Hematopoietic multipotent progenitor cell treated with erythropoietin and hydrocortisone succinate and interleukin-3 and kit ligand, for 4 days (in vitro differentiated cells): ENCODE measurements at regions not wholly inside any gene's neighbourhood (a gene's known extent, or its start where the extent isn't known, plus 50 kb on each side); places are given as distances from the start of the nearest gene placed in this dataset.
A peak's percentile ranks its signal among the peaks of the same experiment; 100 is the strongest.

ENCODE experiments used
- DNase-seq: peaks from one replicate; pipeline ENCODE4 v3.0.0-alpha.2; 2015

DNA sequence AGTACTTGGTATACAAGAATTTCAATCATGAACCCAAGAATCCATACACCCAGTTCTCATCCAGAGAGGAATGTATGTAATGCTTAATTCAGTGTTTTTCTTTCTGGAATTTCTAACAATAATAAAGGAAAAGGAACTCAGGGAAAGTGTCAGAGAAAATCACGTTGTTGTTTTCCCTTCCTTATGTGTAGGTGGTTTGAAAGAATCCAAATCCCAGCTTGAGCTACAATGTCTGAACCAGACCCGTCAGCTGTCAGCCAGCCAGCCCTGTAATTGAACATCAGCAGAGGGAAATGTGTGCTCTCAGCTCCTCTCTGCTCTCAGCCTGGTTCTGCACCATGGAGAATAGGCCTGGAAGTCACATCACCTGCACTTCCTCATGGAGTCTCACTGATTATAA, 126.5 kb downstream of the TMEM30B start:
- no peak for DNase-seq

GRCh38 chr14:61153914-61154545, 127.1 kb downstream of the TMEM30B start:
- no peak for DNase-seq

GRCh38 chr14:61153431-61153830, 127.7 kb downstream of the TMEM30B start:
- no peak for DNase-seq

DNA sequence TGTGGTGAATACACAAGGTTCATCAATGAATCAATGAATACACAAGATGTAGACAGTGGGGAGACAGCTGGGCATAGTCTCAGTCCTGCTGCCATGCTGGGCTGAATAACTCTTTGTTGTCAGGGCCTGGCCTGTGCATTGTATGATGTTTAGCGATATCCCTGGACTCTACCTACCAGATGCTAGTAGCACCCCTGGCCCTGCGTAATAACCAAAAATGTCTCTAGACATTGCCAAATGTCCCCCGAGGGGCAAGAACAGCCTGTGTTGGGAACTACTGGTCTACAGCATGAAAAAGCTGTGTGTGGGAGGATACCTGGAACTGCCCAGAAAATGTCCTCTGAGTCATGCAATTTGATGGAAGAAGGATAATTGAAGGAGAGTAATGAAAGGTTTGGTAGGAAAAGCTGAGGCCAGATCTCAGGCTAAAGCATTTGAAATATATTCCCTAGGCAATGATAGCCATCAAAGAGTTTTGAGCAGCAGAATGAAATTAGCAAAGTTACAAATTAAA, 128.2 kb downstream of the TMEM30B start:
- DNase-seq = no peak

DNA sequence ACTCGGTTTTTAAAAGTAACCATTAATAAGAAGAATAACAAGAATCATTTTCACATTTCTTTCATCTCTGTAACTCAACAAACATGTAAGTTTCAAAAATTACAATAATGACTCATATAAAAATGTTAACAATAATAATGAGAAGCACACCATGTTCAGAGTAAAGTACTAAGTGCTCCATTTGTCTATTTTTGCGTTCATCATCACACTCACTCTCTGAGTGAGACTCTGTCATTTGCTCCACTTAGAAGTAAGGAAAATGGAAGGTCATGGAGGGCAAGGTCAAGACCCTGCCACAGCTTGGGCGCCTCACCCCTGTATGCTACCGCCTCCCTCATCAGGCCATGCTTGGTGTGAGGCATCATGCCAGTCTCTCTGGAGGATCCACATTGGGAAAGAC, 129.9 kb downstream of the TMEM30B start:
- DNase-seq = no peak

DNA sequence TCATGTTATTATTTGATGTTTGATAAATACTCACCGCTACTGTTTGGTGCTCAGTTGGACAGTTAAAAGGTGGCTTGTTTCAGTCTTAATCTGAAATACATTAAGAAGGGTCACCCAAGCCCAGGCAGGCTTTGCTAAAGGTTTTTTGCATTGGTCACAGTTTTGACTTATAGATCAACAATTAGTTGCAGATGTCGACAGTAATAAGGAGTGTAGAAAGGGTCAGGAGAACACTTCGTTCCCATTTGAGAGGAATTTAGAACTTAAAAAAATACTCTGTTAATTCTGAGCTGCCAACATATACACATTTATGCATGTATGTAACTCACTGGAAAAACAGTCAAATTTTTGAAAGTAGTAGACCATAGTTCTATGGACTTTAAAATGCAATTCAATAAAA, 130.3 kb downstream of the TMEM30B start:
- no peak for DNase-seq

DNA sequence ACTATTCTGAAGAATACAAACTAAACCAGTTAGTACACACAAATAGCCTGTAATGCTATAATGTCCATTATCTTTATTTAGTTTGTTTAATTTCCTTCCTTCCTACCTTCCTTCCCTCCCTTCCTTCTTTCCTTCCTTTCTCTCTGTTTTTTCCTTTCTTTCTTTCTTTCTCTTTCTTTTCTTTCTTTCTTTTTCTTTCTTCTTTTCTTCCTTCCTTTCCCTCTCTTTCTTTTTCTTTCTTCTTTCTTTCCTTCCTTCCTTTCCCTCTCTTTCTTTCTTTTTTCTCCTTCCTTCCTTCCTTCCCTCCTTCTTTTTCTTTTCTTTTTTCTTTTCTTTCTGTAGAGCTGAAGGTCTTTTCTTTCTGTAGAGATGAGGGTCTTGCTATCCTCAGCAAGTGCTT, 131.2 kb downstream of the TMEM30B start:
- DNase-seq = no peak

- DNase-seq = no peak
Observed at GRCh38 chr14:61148742-61149350, 132.3 kb downstream of the TMEM30B start.

DNA sequence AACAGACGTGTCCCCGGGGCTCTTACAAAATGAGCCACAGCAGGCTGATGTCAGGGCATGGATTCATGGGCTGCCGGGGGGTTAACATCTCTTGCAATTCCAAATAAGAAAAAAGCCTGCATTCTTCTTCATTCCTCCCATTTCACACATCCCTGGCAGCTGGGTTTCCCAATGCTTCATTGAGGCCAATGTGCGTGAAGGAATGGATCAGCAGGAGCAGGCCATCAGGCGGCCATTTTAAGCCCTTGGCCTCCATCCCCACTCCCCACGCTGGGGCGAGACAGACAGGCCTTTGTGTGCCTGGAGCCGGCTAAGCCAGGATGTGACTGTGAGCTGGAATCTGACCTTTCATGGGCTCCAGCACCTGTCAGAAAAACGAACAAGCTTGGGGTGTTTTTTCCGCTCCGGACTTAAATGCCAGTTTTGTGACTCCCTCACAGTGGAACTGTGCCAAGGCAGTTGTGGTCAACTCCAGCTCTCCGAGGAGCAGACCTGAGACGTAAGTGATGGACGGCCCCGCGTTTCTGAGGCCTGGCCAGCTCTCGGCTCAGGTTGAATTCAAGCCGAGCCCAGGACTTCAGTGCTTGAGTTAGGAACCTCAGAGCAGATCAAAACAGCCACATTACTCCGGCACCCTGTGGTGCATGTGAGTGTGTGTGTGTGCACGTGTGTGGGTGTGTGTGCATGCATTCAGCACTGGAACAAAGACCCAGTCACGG, 133.1 kb downstream of the TMEM30B start:
- DNase-seq = no peak

- no peak for DNase-seq
Observed at GRCh38 chr14:61147381-61147821, 133.7 kb downstream of the TMEM30B start.

DNA sequence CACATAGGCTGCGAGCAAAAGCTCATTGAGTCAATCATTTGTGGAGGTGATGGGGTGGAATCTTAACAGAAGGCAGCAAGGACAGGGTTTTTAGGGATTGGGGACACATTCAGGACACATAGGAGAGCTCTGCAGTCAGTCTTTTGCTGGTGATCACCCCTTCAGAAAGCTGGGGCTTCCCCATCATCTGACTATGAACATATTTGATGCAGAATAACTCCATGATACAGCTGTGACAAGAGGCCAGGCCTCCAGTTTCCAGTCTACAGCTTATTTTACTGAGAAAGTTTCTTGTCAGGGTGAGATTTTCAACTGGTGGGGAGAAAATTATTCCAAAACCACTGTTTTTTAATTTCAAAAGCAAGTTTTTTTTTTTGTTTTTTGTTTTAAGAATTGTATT, 134.2 kb downstream of the TMEM30B start:
- DNase-seq = no peak

DNA sequence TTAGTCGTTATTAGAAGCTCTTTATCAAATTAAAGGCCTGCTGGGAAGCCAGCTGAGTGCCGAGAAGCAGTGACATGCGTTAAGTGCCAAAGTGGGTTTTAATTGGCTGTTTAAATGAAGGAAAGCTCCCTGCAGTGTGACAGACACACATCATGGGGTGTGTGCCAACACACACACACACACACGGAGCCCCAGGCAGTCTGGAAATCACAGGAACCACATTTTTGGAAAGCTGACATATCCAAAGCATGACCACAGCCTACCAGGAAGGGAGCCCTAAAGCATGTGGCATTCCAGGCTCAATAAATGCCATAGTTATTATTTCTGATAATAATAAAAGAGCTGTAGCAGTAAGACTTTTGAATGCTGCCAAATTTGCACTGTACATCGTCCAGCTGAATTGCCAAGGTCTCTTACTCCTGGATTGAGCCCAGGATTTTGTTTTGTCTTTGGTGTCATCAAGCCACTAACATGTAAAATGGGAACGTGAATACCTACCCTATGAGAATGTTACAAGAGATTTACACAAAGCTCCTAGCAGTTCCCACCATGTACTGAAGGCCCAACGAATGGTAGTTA, 135.1 kb downstream of the TMEM30B start:
- no peak for DNase-seq

- no peak for DNase-seq
Observed at GRCh38 chr14:61145034-61145902, 135.9 kb downstream of the TMEM30B start.

GRCh38 chr14:61144117-61145033, 136.8 kb downstream of the TMEM30B start:
- DNase-seq = peak; percentile 4

DNA sequence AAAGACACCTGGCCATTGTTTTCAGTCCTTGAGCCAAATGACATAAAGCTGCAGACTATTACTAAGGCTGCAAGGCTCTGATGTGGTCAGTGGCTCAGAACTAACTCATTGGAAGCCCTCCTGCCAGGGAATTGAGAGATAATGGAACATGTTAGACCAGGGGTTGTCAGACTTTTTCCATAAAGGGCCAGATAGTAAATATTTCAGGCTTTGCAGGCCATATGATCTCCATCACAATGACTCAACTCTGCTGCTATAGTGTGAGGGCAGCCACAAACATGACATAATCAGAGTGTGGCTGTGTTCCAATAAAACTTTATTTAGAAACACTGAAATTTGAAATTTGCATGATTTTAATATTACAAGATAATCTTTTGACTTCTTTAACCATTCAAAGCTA, 140.3 kb downstream of the TMEM30B start:
- DNase-seq = no peak

DNA sequence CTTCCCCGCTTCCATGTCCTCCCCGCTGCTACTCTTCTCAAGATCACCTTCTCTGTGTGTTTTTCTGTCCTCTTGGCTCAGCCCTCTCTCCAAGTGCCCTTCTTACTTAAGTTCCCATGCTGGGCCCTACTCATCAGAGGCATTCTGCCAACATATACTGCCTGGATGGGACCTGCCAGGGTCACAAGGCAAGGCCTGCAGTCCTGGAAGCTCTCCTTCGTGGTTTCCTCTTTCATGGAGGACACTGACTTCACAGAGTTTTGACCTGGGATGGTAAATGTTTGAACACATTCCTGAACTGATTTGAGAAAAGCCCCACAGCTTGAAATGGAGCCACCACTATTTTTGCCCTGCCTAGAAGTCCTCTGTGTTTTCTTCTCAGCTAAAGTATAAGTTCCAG, 140.9 kb downstream of the TMEM30B start:
- no peak for DNase-seq

- no peak for DNase-seq
Observed at GRCh38 chr14:61139006-61139599, 142.0 kb downstream of the TMEM30B start.

DNA sequence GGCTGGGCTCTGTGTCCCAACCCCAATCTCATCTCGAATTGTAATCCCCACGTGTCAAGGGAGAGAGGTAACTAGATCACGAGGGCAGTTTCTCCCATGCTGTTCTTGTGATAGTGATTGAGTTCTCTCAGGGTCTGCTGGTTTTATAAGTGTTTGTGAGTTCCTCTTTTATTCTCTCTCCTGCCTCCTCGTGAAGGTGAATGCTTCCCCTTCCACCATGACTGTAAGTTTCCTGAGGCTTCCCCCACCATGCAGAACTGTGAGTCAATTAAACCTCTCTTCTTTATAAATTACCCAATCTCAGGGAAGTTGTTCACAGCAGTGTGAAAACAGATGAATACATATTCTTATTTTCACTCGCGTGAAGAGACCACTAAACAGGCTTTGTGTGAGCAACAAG, 148.2 kb downstream of the TMEM30B start:
- DNase-seq = peak; percentile 12

DNA sequence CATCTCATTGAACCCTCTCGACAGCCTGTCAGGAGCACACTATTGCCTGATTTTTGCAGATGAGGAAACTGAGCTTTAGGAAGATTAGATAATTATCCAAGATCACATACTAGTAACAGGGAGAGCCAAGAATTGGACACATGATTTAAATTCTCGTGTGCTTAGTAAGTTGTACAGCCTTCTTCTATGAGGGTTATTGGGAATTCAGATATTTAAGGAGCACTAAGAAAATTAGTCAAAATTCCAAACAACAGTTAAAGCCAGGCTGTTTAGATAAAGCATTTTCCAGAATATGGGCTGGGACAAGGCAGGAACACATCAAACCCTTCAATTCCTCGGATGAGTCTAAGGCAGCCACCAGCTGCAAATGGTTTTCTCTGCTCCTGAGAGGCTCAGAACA, 148.8 kb downstream of the TMEM30B start:
- no peak for DNase-seq

DNA sequence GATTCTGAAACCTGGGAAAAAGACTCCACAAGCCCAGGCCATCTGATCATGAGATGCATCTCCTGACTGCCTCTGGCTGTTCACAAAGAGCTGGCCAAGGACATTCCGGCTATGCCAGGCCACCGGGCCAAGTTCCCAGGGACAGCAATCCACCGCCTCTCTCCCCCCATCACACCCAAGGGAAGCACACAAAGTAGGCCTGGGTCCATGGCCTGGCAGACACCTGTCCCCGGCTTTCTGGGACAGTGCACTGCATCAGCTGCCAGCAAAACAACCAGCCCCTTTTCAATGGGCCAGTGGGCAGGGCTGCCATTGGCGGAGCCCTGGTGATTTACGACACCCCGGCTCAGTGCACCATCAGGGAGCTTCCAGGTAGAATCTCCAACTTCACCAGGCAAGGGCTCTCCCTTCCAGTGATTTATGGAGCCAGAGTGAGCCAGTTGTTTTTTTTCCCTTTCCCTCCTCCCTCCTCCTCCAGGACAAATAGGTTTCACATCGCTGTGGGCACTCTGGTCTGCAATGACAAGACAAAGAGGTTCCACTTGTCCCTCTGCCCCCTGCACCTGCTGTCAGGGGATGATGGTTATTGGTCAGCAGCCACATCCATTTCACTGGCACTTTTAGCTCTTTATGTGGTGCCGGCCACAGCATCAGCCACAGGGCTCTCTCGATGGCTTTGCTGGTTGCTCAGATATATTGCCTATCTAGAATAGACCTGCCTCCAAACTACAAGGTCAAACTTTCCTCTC, 149.6 kb downstream of the SLC38A6 start:
- DNase-seq = no peak
